ENCODE measurements at regions not wholly inside any gene's neighbourhood (a gene's known extent, or its start where the extent isn't known, plus 50 kb on each side); places are given as distances from the start of the nearest gene placed in this dataset.

DNA sequence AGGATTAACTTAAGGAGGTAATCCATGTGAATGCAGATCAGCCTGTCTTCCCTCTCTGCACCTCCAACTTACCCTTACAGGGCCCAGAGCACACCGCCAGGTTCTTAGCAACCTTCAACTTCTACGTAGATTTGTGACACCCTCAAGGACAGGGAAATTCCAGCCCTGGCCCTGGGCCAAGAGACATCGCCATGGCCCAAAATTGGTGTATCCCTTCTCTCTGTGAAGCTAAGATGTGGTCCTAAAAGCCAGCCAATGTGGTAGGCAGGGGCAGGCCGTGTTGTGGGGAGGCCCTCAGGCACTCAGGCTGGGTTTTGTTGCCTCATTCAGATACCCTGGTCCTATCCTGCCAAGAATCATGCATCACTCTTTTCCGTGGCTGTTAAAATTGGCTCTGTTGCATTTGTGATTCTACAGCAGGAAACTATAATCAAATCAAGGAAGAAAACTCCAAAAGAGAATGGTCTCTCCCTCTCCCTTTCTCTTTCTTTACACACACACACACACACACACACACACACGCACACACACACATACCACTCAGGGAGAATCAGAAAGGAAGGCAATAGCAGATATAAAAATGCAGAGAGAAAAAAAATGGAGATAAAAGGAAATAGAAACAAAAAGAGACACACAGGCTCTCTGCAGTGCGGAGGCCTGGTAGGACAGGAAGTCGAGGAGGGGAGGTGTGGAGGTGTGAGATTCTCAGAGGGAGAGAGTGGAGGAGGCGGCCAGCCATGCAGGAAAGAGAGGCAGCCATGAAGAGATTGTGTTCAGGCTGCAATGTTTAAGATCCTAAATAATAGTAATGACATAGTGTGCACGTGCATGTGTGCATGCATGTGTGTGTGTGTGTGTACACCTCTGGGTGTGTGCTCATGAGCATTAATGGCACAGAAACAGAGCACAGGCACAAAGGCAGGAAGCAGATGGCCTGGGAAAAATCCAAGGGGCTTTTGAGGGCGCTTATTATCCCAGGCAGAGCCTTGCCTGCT is 201.8 kb upstream of the LRFN2 start:
- peak; percentile 18 for DNase-seq

- no peak for DNase-seq
Measured at GRCh38 chr6:40782355-40782754, 195.2 kb upstream of the LRFN2 start.

GRCh38 chr6:40780637-40781036 is 193.5 kb upstream of the LRFN2 start:
- DNase-seq = no peak

DNA sequence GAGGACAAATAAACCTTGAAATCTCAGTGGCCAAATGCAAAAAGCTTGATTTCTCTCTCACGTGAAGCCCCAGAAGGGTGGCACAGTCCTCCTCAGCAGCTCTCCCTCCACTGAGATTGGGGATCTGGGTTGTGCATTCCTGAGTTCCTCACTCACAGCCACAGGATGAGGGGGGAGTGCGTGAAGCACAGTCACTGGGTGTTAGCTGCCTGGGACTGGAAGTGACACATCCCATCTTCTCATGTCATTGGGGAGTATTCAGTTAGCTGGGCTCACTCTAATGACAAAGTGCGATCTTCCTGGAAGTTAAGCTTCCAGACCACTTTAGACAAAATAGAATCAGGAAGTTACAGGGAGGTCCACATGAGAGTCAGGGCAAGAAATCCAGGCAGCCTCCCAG is 192.2 kb upstream of the LRFN2 start:
- DNase-seq = no peak

GRCh38 chr6:40778918-40779317 is 191.8 kb upstream of the LRFN2 start:
- no peak for DNase-seq

DNA sequence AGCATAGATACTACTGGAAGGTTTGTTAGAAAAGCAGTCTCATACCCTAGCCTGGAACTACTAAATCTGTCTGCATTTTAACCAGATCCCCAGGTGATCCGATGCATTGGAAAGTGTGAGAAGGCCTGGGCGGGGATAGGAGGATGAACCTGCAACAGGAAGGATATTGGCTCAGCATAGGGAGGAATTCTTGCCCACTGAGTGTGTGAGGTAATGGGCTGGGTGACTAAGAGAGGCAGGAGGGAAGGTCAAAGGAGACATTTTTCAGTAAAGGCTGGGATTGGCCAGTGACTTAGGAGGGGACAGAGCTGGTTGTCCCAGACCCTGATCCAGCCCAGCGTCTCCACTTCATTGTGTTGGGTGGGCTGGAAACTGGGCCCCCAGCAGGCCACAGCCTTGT is 191.0 kb upstream of the LRFN2 start:
- no peak for DNase-seq

DNA sequence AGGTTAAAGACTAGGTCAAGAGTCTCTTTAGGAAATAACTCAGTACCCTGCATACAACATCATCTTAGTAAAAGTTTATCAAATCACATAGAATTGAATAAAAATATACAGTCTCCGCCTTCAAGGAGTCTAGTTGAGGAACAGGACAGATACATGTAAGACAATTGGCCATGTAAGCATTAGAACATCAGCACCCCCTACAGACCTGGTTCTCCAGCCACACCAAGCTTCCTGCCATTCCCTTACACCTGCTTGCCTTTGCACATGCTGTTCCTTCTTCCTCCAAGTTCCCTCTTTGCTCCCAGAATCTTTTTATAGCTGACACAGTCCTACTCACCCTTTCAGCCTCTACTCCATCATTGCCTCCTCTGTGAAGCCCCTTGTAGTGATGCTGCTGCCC is 187.8 kb upstream of the LRFN2 start:
- DNase-seq = no peak

GRCh38 chr6:40770794-40771193 is 183.6 kb upstream of the LRFN2 start:
- DNase-seq = no peak

- no peak for DNase-seq
Measured at GRCh38 chr6:40764726-40765125, 177.6 kb upstream of the LRFN2 start.

GRCh38 chr6:40762981-40763380 is 175.8 kb upstream of the LRFN2 start:
- DNase-seq = no peak

DNA sequence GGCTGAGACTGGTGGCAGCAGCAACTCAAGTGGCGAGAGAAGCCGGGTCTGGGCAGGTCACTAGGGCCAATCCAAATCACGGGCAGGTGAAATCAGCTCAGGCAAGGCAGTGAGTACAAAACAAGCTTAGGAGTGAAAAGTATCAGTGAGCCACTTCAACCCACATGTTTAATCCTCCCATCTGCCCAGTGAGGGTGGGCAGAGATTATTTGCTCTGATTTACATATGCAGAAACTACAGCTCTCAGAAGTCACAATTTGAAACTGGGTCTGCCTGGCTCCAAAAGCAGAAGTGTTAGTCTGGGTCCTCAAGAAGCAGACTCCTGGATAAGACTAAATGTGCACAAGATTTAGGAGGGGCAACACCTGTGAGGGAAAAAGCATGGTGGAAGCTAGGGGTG is 173.7 kb upstream of the LRFN2 start:
- DNase-seq = no peak

DNA sequence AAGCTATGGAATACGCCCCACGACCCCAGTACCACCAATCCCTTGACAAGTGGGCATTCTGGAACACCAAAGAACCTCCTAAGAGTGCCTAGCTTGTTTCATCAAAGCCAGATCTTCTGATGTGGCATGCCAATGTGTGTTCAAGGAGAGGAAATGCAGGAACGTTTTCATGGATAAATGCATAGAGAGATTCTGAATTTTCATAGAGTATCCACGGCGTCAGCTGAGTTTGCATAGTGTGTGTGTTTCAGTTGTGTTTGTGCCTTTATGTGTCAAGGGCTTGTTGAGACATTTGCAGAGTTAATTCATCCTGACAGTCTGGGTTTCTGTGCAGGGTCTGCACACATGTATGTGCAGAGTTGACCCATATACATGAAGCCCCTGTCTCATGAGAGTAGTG is 172.7 kb upstream of the LRFN2 start:
- DNase-seq = no peak

- DNase-seq = no peak
Measured at GRCh38 chr6:40759264-40759663, 172.1 kb upstream of the LRFN2 start.

- DNase-seq = no peak
Measured at GRCh38 chr6:40755749-40756452, 168.7 kb upstream of the LRFN2 start.

DNA sequence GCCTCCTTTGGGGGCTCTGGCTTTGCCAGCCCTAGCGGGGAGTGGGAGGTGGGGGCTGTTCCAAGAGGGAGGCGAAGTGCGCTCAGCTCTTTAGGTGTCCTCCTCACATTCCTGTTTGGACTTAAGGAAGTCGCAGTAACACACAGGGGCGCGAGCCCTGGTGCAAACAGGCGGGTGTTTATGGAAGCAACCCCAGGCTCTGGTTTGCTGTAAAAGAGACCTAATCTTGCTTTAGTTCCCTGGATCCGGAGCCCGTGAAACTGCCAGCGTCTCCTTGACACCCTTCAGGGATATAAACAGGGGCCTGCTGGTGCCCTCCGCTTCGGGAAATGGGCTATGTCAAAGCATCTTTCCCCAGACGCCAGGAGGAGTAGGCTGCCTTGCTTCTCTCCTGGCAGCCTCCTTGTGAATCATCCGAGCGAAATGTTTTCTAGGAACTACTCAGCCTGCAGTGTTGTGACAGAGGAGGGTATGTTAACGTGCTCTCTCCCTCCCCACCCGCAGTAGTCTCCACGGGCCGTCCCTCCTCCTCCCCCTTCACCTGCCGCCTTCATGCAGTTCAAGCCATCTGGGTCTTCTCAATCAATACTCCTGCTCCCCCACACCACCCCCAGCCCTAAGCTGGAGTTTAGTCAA is 168.0 kb upstream of the LRFN2 start:
- DNase-seq = no peak

DNA sequence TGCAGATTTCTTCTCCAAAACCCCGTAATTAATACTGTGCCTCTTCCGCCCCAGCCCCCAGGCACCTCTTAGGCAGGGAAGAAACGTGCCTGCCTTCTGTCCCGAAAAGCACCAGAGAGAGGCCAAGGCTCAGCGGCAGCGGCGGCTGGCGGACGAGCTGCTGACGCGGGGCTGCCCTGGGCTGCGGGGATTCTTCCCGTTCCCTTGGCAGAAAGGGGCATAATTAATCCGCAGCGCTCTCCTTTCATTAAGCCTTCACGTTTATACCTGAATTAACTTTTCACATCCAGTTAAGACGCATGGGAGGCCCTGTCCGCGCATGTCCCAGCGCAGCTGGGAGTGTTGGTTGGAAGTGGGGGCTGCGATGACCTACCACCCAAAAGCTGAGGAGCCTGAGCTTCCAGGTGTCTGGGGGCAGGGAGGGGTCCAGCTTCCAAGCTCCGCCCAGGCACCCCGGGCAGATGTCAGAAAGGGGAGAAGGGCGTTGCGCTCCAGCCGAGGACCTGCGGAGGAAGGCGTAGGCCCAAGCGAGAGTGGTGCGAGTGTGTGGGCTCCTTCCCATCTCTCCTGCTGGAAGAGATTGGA is 167.4 kb upstream of the LRFN2 start:
- DNase-seq = no peak

DNA sequence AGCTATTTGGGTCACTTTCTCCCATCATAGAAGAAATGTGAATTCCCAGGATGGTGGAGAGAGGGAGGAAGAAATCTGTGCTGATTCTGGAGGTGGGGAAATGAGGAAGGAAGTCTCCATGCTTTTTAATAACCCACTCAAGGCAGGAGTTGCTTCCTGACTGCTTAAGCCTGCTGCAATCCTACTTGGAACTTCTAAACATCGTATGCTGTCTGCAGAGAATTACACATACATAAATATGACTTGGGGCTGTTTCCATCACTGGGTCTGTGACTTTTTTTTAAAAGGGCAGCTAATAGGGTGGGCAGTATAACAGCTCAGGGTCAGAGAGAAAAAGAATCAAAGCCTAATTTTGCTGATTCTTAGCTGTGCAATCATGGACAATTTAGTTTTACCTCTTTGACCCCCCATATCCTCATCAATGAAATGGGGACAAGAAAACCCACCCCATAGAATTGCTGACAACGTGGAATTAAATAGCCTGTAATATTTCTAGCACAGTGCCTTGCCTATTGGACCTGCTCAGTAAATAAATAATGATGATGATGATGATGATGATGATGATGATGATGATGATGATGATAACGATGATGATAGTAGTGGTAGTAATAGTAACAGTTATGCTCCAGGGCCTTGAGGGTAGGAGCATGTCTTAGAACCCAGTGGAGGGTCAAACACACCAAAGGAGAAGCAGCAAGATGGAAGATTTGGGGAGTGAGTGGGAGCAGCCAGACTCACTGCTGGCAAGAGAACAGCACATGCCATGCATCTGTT is 166.7 kb upstream of the LRFN2 start:
- DNase-seq = no peak

- no peak for DNase-seq
Measured at GRCh38 chr6:40753048-40753447, 165.9 kb upstream of the LRFN2 start.

- DNase-seq = no peak
Measured at GRCh38 chr6:40744835-40745234, 157.7 kb upstream of the LRFN2 start.

DNA sequence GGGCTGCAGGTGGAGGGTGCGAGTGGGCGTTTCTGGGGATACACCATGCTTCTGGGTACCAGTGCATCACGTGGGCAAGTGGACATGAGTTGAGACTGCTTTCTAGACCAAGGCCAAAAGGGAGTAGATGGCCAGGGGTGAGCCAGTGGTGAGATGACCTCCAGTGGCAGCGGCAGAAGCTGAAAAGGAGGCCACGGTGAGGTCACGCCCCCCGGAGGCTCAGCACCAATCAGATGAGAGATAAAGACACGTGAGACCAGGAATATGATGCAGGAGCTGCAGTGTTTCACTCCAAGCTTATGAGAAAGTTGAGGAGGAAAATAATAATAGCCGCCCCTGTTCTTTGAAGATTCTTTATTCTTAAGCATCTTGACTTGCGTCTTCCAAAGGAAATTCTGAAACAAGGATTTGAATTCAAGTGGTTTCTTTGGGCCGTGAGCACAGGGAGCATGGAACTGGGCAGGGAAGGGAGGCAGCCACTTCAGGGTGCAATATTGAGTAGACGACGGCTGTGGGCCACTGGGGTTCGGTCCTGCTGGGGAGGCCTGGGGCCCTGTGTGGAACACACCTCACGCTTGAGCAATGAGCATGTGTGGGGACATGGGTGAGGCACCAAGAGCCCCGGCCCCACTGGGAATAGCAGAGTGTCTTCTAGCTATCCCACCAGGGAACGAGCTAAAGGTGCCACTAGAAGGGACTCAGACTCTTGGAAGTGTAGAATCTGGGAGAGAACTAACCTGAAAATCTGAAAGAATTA is 156.7 kb upstream of the LRFN2 start:
- no peak for DNase-seq

- DNase-seq = no peak
Measured at GRCh38 chr6:40743226-40743625, 156.1 kb upstream of the LRFN2 start.

- DNase-seq = no peak
Measured at GRCh38 chr6:40740518-40740917, 153.4 kb upstream of the LRFN2 start.

Data from NCI-H446 treated with DMSO at 0.1 percent for 48 hours (cell line).